Fibroblast of lung (primary cell): ENCODE measurements at regions not wholly inside any gene's neighbourhood (a gene's known extent, or its start where the extent isn't known, plus 50 kb on each side); places are given as distances from the start of the nearest gene placed in this dataset.

Experiments
- CTCF ChIP-seq, 2 donors: IDR thresholded peaks in 1 of 2; conservative IDR thresholded peaks in 1 of 2; 1 replicate in 1 of 2; 2 replicates in 1 of 2; pipeline ENCODE4 v1.5.1; 2011 to 2012; ENCODE audit warnings: low read length in 2 of 2, control low read depth in 1 of 2, inconsistent platforms in 1 of 2, low read depth in 1 of 2, mild to moderate bottlenecking in 1 of 2
- EZH2 ChIP-seq: IDR thresholded peaks from 2 replicates; pipeline ENCODE4 v1.5.1; 2012; ENCODE audit warnings: low read length, control low read depth, mild to moderate bottlenecking; ENCODE audit errors: missing control alignments

DNA sequence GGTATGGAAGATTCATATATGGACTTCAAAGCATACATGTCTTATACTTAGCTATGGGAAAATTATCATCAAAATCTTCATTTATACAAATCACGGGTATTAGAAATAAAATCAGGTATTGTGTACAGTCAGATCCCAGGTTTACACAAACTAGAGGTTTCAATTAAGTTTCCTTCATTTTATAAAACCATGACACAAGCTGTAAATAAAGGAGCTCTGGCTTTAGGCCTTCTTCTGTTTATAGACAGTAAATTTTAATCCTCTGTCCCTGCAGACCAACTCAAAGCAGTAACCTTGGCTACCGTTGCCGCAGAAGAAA, 68.8 kb upstream of the CHD2 start:
- TF ChIP-seq CTCF (conservative IDR thresholded peaks at IDR 0.05 in 1 of 2, IDR thresholded peaks at IDR 0.05 in 1 of 2; ENCODE audit: low read depth in 1 of 2, low read length in 2 of 2), result no peak
- TF ChIP-seq EZH2, result no peak
